Uterus (tissue), 2 donors: ENCODE measurements at regions not wholly inside any gene's neighbourhood (a gene's known extent, or its start where the extent isn't known, plus 50 kb on each side); places are given as distances from the start of the nearest gene placed in this dataset.

Experiments used
- CTCF ChIP-seq, 4 experiments: fragments of 200-600 bp in 2 of 4; fragments of 450-650 bp in 2 of 4; sonication (generic) in 2 of 4; IDR thresholded peaks; one replicate each; pipeline ENCODE4 v1.5.1; 2016 to 2019; ENCODE audit warnings: antibody characterized with exemption in 4 of 4, mild to moderate bottlenecking in 2 of 4, moderate library complexity in 1 of 4
- POLR2A ChIP-seq, 2 donors: fragments of 450-650 bp; IDR thresholded peaks; one replicate each; pipeline ENCODE4 v1.6.1; 2016; ENCODE audit warnings: antibody characterized with exemption in 2 of 2, mild to moderate bottlenecking in 1 of 2, moderate library complexity in 1 of 2

GRCh38 chrX:44042116-44042515 lies 68.9 kb upstream of the NDP start:
- TF ChIP-seq POLR2A (IDR thresholded peaks at IDR 0.05) (no peak), CTCF (IDR thresholded peaks at IDR 0.05) (no peak)
